Ishikawa (cell line): ENCODE measurements at regions not wholly inside any gene's neighbourhood (a gene's known extent, or its start where the extent isn't known, plus 50 kb on each side); places are given as distances from the start of the nearest gene placed in this dataset.

Experiments
- CEBPB ChIP-seq: IDR thresholded peaks from 2 replicates; pipeline ENCODE4 v1.6.1; 2012
- CREB1 ChIP-seq: IDR thresholded peaks from 2 replicates; pipeline ENCODE4 v1.6.1; 2012; ENCODE audit warnings: low read depth
- EGR1 ChIP-seq: IDR thresholded peaks from 2 replicates; pipeline ENCODE4 v1.6.1; 2012
- EP300 ChIP-seq: IDR thresholded peaks from 2 replicates; pipeline ENCODE4 v1.6.1; 2012; ENCODE audit warnings: borderline replicate concordance
- FOXM1 ChIP-seq: IDR thresholded peaks from 2 replicates; pipeline ENCODE4 v1.6.1; 2012; ENCODE audit warnings: low read depth, borderline replicate concordance
- NFIC ChIP-seq: IDR thresholded peaks from 2 replicates; pipeline ENCODE4 v1.6.1; 2012
- RAD21 ChIP-seq: IDR thresholded peaks from 2 replicates; pipeline ENCODE4 v1.6.1; 2012; ENCODE audit warnings: low read depth
- TAF1 ChIP-seq: IDR thresholded peaks from 2 replicates; pipeline ENCODE4 v1.6.1; 2012; ENCODE audit warnings: low read depth, mild to moderate bottlenecking
- TCF12 ChIP-seq: IDR thresholded peaks from 2 replicates; pipeline ENCODE4 v1.6.1; 2012; ENCODE audit warnings: low read depth
- TEAD4 ChIP-seq: IDR thresholded peaks from 2 replicates; pipeline ENCODE4 v1.6.1; 2012
- YY1 ChIP-seq: IDR thresholded peaks from 2 replicates; pipeline ENCODE4 v1.6.1; 2012; ENCODE audit warnings: low read depth
- ZBTB7A ChIP-seq: IDR thresholded peaks from 2 replicates; pipeline ENCODE4 v1.6.1; 2012; ENCODE audit warnings: low read depth
- TF ChIP-seq, protein P1 (sequence below): IDR thresholded peaks from 2 replicates; pipeline ENCODE4 v1.6.1; 2012
- TF ChIP-seq, protein P2 (sequence below): IDR thresholded peaks from 2 replicates; pipeline ENCODE4 v1.6.1; 2012
- TF ChIP-seq, protein P3 (sequence below): IDR thresholded peaks from 2 replicates; pipeline ENCODE4 v1.6.1; 2012; ENCODE audit warnings: low read depth, mild to moderate bottlenecking

DNA sequence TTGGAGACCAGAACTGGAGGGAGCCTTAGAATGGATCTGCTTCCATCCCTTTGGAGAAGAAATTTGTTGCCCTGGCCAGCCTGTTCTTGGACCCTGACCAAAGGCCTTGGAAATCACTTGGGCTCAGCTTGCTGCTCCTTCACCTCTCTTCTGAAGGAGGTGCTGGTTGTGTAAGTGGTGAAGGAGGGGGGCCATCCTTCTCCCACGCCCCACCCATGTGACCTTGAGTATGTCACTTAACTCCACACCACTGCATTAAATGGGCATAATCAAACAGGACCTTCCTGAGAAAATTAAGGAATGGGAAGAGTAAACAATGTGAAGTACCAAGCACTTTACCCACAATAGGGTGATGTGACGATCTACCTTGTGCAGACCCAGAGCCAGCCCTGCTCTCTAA is 68.3 kb upstream of the GJB5 start:
- TF ChIP-seq, protein P1, sequence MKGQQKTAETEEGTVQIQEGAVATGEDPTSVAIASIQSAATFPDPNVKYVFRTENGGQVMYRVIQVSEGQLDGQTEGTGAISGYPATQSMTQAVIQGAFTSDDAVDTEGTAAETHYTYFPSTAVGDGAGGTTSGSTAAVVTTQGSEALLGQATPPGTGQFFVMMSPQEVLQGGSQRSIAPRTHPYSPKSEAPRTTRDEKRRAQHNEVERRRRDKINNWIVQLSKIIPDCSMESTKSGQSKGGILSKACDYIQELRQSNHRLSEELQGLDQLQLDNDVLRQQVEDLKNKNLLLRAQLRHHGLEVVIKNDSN = no peak
- no peak for TF ChIP-seq NFIC
- TF ChIP-seq TEAD4 = no peak
- TF ChIP-seq RAD21 = no peak
- TF ChIP-seq EP300 = no peak
- TF ChIP-seq ZBTB7A = no peak
- TF ChIP-seq YY1 = no peak

DNA sequence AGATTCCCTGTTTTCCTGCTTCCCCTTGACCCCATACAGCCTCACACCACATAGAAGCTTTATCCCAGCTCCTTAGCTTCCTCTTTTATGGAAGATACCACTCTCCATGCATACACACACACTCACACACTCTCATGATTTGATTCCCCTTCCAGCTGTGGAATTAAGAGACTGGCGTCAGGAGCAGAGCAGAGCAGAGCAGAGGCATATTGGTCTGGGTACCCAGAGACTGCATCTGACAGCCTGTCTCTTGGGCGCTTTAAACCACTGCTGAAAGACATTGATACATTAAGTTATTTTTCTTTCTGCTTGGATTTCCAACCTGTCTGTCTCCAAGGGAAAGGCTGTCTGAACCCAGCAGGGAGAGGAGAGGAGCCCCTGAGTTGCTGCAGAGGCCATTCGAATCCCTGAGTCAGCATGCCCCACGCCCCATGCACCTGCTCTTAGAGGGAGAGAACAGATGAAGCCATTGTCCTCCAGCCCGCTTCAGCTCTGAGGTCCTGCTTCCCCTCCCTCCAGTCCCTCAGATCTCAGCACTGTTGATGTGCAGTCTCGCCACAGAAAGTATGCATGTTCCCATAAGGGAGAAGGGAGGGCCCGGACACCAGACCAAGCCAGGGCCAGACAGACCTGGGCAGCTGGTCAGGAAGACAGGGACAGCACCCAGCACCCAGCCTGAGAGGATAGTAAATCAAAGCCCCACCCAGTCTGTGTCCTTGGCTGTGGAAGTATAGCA is 66.7 kb upstream of the GJB5 start:
- TF ChIP-seq, protein P1 = no peak
- no peak for TF ChIP-seq NFIC
- no peak for TF ChIP-seq ZBTB7A
- no peak for TF ChIP-seq CREB1
- TF ChIP-seq, protein P2, sequence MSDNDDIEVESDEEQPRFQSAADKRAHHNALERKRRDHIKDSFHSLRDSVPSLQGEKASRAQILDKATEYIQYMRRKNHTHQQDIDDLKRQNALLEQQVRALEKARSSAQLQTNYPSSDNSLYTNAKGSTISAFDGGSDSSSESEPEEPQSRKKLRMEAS = no peak
- no peak for TF ChIP-seq FOXM1

DNA sequence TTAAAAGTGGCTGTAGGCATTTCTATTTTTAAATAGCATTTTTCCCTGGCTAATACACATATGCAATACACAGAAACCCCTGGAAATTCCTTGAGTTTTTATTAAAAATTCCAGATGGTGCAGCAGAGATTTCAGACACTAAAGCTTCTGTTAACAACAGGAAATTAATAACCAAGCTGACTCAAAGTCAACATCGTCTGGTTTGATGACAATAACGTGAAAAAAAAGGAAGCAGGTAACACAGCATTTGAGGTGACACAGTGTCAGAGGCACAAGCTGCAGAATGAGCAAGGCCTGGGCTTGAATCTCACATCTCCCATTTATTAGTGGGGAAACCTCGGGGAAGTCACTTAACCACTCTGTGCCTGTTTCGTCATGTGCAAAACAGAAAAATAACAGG is 64.6 kb upstream of the GJB5 start:
- TF ChIP-seq ZBTB7A (no peak), YY1 (no peak), CREB1 (no peak), FOXM1 (no peak), TAF1 (no peak), NFIC (no peak), EGR1 (no peak), EP300 (no peak), TCF12 (no peak), TEAD4 (no peak), RAD21 (no peak), CEBPB (no peak)
- TF ChIP-seq, protein P3, sequence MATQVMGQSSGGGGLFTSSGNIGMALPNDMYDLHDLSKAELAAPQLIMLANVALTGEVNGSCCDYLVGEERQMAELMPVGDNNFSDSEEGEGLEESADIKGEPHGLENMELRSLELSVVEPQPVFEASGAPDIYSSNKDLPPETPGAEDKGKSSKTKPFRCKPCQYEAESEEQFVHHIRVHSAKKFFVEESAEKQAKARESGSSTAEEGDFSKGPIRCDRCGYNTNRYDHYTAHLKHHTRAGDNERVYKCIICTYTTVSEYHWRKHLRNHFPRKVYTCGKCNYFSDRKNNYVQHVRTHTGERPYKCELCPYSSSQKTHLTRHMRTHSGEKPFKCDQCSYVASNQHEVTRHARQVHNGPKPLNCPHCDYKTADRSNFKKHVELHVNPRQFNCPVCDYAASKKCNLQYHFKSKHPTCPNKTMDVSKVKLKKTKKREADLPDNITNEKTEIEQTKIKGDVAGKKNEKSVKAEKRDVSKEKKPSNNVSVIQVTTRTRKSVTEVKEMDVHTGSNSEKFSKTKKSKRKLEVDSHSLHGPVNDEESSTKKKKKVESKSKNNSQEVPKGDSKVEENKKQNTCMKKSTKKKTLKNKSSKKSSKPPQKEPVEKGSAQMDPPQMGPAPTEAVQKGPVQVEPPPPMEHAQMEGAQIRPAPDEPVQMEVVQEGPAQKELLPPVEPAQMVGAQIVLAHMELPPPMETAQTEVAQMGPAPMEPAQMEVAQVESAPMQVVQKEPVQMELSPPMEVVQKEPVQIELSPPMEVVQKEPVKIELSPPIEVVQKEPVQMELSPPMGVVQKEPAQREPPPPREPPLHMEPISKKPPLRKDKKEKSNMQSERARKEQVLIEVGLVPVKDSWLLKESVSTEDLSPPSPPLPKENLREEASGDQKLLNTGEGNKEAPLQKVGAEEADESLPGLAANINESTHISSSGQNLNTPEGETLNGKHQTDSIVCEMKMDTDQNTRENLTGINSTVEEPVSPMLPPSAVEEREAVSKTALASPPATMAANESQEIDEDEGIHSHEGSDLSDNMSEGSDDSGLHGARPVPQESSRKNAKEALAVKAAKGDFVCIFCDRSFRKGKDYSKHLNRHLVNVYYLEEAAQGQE = no peak
- TF ChIP-seq, protein P2 = no peak
- TF ChIP-seq, protein P1 = no peak

DNA sequence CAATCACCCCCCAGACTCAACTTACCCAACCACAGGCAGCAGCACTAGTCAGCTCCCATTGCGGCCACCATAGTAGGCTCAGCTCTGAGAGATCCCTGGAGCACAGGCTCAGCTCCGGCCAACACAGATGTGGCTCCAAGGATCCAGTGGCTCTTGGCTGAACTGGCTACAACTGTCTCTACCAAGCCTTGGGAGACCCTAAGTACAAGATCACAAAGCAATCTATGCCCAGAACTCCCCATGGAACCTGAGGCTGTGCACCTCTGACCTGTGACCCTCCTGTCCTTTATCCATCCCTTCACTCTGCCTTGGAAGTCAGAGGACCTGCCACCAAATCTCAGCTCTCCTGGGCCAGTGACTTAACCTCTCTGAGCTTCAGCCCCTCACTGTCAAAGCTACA is 61.8 kb upstream of the GJB5 start:
- TF ChIP-seq, protein P1 = no peak
- no peak for TF ChIP-seq TCF12
- TF ChIP-seq NFIC = no peak
- no peak for TF ChIP-seq CREB1
- no peak for TF ChIP-seq EGR1
- TF ChIP-seq EP300 = no peak
- TF ChIP-seq TEAD4 = no peak
- no peak for TF ChIP-seq ZBTB7A
- no peak for TF ChIP-seq CEBPB
- TF ChIP-seq YY1 = no peak
- TF ChIP-seq, protein P3 = no peak
- TF ChIP-seq TAF1 = no peak
- TF ChIP-seq, protein P2 = no peak
- no peak for TF ChIP-seq FOXM1
- no peak for TF ChIP-seq RAD21

DNA sequence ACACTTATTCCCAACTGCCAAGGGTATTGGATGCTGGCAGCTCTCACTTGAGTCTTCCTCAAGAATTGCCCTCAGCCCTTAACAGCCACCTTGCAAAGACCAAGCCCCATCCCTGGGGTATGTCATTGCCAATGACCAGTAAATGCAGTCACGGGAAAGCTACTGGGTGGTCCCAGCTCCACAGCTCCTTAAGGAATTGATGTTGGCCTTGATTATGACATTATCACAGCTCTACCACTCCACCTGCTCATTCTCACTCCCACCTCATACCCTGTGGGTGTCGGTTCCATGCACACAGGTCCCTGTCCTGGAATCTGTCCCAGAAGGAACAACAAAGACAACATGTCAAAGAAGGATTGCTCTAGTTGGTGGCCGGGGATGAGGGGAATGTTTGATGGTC is 60.5 kb upstream of the GJB5 start:
- TF ChIP-seq EGR1 (no peak), TCF12 (no peak), NFIC (no peak), CEBPB (no peak), EP300 (no peak), CREB1 (no peak), RAD21 (no peak)
- TF ChIP-seq, protein P3 = no peak
